Sigmoid colon (tissue), 4 donors: ENCODE measurements at regions not wholly inside any gene's neighbourhood (a gene's known extent, or its start where the extent isn't known, plus 50 kb on each side); places are given as distances from the start of the nearest gene placed in this dataset.

Experiments
- CTCF ChIP-seq, 4 experiments: fragments of 450-650 bp in 3 of 4; fragments of 200-600 bp in 1 of 4; IDR thresholded peaks; one replicate each; pipeline ENCODE4 v1.5.1; 2016 to 2019; ENCODE audit warnings: antibody characterized with exemption in 4 of 4, mild to moderate bottlenecking in 3 of 4, moderate library complexity in 2 of 4
- EP300 ChIP-seq, 4 donors: sonication (generic); formaldehyde crosslinking; IDR thresholded peaks; one replicate each; pipeline ENCODE4 v1.6.1; 2017; ENCODE audit warnings: antibody characterized with exemption in 4 of 4
- POLR2AphosphoS5 ChIP-seq, 4 donors: sonication (generic); formaldehyde crosslinking; IDR thresholded peaks; one replicate each; pipeline ENCODE4 v1.6.1; 2017; ENCODE audit warnings: antibody characterized with exemption in 4 of 4

- TF ChIP-seq CTCF (IDR thresholded peaks at IDR 0.05) (no peak), POLR2AphosphoS5 (IDR thresholded peaks at IDR 0.05) (no peak), EP300 (IDR thresholded peaks at IDR 0.05) (no peak)
Observed at GRCh38 chr2:150045601-150046000, 441.9 kb downstream of the RND3 start.
